Cardiac fibroblast (primary cell): ENCODE measurements at regions not wholly inside any gene's neighbourhood (a gene's known extent, or its start where the extent isn't known, plus 50 kb on each side); places are given as distances from the start of the nearest gene placed in this dataset.

Experiments used
- DNase-seq, 2 donors: peaks; one replicate each; pipeline versions ENCODE4 v3.0.0 to v3.0.0-alpha.2; 2010; ENCODE audit warnings: low read depth in 2 of 2
- H3K4me3 ChIP-seq, 2 donors: replicated peaks in 1 of 2; 1 replicate in 1 of 2; 2 replicates in 1 of 2; pipeline ENCODE4 v1.5.1; 2011; ENCODE audit warnings: low read depth in 2 of 2, low read length in 2 of 2, mild to moderate bottlenecking in 2 of 2, moderate library complexity in 1 of 2
- CTCF ChIP-seq: IDR thresholded peaks from one replicate; pipeline ENCODE4 v1.5.1; 2011; ENCODE audit warnings: low read depth, mild to moderate bottlenecking, low read length, inconsistent platforms

- TF ChIP-seq CTCF, result no peak
- no peak for DNase-seq
- H3K4me3 ChIP-seq, result no peak overlapping the region
These were observed 73.8 kb downstream of the CBLN2 start for GRCh38 chr18:72470391-72470790.

GRCh38 chr18:72468021-72468710 lies 76.0 kb downstream of the CBLN2 start:
- TF ChIP-seq CTCF, result no peak
- no peak overlapping the region for H3K4me3 ChIP-seq
- no peak for DNase-seq

- no peak overlapping the region for H3K4me3 ChIP-seq
- DNase-seq, result peak in 1 of 2 donors; percentile 32
- no peak for TF ChIP-seq CTCF
These were observed 83.9 kb downstream of the CBLN2 start for GRCh38 chr18:72460210-72460680.

- no peak overlapping the region for H3K4me3 ChIP-seq
- no peak for TF ChIP-seq CTCF
- no peak for DNase-seq
These were observed 85.9 kb downstream of the CBLN2 start for GRCh38 chr18:72458271-72458670.

GRCh38 chr18:72456802-72457201 lies 87.3 kb downstream of the CBLN2 start:
- TF ChIP-seq CTCF, result no peak
- no peak overlapping the region for H3K4me3 ChIP-seq
- DNase-seq, result peak; percentile 1 to 31

GRCh38 chr18:72452328-72452727 lies 91.8 kb downstream of the CBLN2 start:
- H3K4me3 ChIP-seq, result no peak overlapping the region
- no peak for DNase-seq
- no peak for TF ChIP-seq CTCF

- DNase-seq, result no peak
- TF ChIP-seq CTCF, result no peak
- H3K4me3 ChIP-seq, result no peak overlapping the region
These were observed 99.4 kb downstream of the CBLN2 start for GRCh38 chr18:72444798-72445155.
